ENCODE measurements at regions not wholly inside any gene's neighbourhood (a gene's known extent, or its start where the extent isn't known, plus 50 kb on each side); places are given as distances from the start of the nearest gene placed in this dataset.

DNA sequence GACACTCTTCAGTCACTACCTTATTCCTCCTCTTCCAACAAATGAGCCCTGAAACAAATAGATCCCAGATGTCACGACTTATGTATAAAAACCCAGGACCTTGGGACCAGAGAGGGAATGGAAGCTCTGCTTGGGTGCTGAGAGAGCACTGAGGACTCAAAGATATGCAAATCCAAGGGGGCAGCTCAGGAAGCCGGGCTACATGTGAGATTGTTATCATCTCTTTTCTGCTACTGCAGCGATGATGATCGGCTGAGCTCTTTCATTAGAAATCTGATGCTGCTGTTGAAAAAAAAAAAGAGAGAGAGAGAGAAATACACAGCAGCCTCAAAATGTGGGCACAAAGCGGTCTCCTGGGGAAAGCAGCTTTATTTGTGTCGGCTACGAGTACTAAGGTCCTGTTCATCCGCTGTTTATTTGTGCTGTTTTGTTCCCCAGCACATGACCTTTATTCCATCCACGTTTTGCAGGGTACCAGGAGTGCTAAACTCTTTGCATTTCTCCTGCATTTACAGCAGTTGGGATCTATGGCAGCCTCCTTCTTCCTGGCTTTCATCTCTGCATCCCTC is 120.2 kb downstream of the TRIM29 start:
- Histone ChIP-seq H3K9ac (ENCODE audit: insufficient read depth in 1 of 2, low read depth in 2 of 2, low read length in 2 of 2) (no peak overlapping the region), H3K4me1 (replicated peaks in 1 of 2; ENCODE audit: control insufficient read depth in 2 of 2, insufficient read depth in 2 of 2, low read length in 2 of 2) (peaks cover 0 to 7% of the 10 kb centered on the region in 2 experiments; a peak in 1 of 5 replicates), H3K36me3 (ENCODE audit: control insufficient read depth, insufficient read depth, low read length) (no peaks in the 10 kb centered on the region), H3K27ac (ENCODE audit: extremely low read depth, low read depth, low read length) (no peak overlapping the region), H3K4me3 (no peak overlapping the region), H3K9me3 (replicated peaks; ENCODE audit: control insufficient read depth, insufficient read depth, low read depth, low read length) (no peaks in the 10 kb centered on the region), H3K4me2 (ENCODE audit: insufficient read depth, low read length) (no peak overlapping the region), H3K79me2 (ENCODE audit: control insufficient read depth, insufficient read depth, low read length) (no peaks in the 10 kb centered on the region), H3K9me1 (ENCODE audit: control insufficient read depth, insufficient read depth, low read length) (no peaks in the 10 kb centered on the region), H3K27me3 (ENCODE audit: control insufficient read depth in 2 of 2, insufficient read depth in 2 of 2, low read length in 2 of 2) (peaks cover 2 to 34% of the 10 kb centered on the region in 2 experiments; a peak in 4 of 5 replicates), H4K20me1 (replicated peaks; ENCODE audit: control insufficient read depth, insufficient read depth, low read length) (no peaks in the 10 kb centered on the region), H2AFZ (ENCODE audit: low read depth, low read length) (no peak overlapping the region)
- in situ Hi-C loops (cut with MboI) (no loop called here), intact Hi-C loops (cut with micrococcal nuclease) (no loop called here)
- no TSS peak for BruUV-seq (replicated peaks)
- CTCF ChIA-PET (ENCODE audit: low intra/inter-chr PET ratio): no interaction called here
- no peak for DNase-seq (ENCODE audit: extremely low read depth in 1 of 4, low spot score in 3 of 4)
- WGBS (ENCODE audit: insufficient coverage, low coverage, missing lambda C conversion rate): 4% methylated on average over 9 of the region's 9 CpGs
- no peak for FAIRE-seq
- POLR2A ChIA-PET: interaction anchor here (0.6 to 0.7 kb wide), 3 partner anchors 11 to 122 kb away, joined by 3 to 4 read pairs (median 3); no protein-coding TSS in a partner anchor
- no peak for ATAC-seq
- TF ChIP-seq PRMT5 (CRISPR knock-in tag; IDR thresholded peaks at IDR 0.05) (no peak), CCAR2 (IDR thresholded peaks at IDR 0.05; ENCODE audit: low read depth, low read length) (no peak), MCM7 (IDR thresholded peaks at IDR 0.05) (no peak)
- TF ChIP-seq, protein P1, sequence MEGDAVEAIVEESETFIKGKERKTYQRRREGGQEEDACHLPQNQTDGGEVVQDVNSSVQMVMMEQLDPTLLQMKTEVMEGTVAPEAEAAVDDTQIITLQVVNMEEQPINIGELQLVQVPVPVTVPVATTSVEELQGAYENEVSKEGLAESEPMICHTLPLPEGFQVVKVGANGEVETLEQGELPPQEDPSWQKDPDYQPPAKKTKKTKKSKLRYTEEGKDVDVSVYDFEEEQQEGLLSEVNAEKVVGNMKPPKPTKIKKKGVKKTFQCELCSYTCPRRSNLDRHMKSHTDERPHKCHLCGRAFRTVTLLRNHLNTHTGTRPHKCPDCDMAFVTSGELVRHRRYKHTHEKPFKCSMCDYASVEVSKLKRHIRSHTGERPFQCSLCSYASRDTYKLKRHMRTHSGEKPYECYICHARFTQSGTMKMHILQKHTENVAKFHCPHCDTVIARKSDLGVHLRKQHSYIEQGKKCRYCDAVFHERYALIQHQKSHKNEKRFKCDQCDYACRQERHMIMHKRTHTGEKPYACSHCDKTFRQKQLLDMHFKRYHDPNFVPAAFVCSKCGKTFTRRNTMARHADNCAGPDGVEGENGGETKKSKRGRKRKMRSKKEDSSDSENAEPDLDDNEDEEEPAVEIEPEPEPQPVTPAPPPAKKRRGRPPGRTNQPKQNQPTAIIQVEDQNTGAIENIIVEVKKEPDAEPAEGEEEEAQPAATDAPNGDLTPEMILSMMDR (IDR thresholded peaks at IDR 0.05 in 2 of 3, conservative IDR thresholded peaks at IDR 0.05 in 1 of 3; ENCODE audit: insufficient read depth in 2 of 3, low read depth in 1 of 3, low read length in 3 of 3): no peak
- TF ChIP-seq, protein P2, sequence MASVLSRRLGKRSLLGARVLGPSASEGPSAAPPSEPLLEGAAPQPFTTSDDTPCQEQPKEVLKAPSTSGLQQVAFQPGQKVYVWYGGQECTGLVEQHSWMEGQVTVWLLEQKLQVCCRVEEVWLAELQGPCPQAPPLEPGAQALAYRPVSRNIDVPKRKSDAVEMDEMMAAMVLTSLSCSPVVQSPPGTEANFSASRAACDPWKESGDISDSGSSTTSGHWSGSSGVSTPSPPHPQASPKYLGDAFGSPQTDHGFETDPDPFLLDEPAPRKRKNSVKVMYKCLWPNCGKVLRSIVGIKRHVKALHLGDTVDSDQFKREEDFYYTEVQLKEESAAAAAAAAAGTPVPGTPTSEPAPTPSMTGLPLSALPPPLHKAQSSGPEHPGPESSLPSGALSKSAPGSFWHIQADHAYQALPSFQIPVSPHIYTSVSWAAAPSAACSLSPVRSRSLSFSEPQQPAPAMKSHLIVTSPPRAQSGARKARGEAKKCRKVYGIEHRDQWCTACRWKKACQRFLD (CRISPR knock-in tag; IDR thresholded peaks at IDR 0.05): no peak

All from K562 (cell line).